ENCODE measurements at regions not wholly inside any gene's neighbourhood (a gene's known extent, or its start where the extent isn't known, plus 50 kb on each side); places are given as distances from the start of the nearest gene placed in this dataset.
"Not testable (repeated sequence)": the region's sequence is repeated elsewhere in the genome, so short reads cannot be mapped to it uniquely, and the experiment has no call there.

DNA sequence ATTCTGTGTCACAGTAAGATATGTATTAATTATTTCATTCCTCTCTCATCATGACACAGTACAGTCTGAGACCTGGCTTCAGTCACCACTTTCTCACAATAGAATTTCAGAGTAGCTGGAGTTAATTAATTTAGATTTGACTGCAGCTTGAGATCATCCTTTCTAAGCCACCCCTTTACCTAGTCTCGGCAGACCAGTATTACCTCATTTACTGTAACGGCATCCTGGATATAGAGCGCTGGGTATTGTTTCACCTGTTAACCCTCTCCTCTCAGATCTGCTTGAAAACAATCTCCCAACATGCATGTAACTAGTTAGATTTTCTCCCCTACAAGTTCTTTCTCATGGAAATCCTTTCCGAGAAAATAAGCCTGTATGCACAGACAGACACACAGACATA is 1057.5 kb downstream of the GATA3 start:
- TF ChIP-seq ISL1 (CRISPR knock-in tag; IDR thresholded peaks at IDR 0.05) = peak; percentile 63
- TF ChIP-seq, protein P1, sequence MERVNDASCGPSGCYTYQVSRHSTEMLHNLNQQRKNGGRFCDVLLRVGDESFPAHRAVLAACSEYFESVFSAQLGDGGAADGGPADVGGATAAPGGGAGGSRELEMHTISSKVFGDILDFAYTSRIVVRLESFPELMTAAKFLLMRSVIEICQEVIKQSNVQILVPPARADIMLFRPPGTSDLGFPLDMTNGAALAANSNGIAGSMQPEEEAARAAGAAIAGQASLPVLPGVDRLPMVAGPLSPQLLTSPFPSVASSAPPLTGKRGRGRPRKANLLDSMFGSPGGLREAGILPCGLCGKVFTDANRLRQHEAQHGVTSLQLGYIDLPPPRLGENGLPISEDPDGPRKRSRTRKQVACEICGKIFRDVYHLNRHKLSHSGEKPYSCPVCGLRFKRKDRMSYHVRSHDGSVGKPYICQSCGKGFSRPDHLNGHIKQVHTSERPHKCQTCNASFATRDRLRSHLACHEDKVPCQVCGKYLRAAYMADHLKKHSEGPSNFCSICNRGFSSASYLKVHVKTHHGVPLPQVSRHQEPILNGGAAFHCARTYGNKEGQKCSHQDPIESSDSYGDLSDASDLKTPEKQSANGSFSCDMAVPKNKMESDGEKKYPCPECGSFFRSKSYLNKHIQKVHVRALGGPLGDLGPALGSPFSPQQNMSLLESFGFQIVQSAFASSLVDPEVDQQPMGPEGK (CRISPR knock-in tag; IDR thresholded peaks at IDR 0.05; ENCODE audit: borderline replicate concordance) = no peak
- no peak for TF ChIP-seq SNAI2 (CRISPR knock-in tag; IDR thresholded peaks at IDR 0.05)
- TF ChIP-seq OSR1 (CRISPR knock-in tag; IDR thresholded peaks at IDR 0.05) = no peak
- 0 out of 2 replicates have a peak, but pooled peaks have one; percentile 35 for TF ChIP-seq ZFP3 (CRISPR knock-in tag; IDR thresholded peaks at IDR 0.05)
- TF ChIP-seq, protein P2, sequence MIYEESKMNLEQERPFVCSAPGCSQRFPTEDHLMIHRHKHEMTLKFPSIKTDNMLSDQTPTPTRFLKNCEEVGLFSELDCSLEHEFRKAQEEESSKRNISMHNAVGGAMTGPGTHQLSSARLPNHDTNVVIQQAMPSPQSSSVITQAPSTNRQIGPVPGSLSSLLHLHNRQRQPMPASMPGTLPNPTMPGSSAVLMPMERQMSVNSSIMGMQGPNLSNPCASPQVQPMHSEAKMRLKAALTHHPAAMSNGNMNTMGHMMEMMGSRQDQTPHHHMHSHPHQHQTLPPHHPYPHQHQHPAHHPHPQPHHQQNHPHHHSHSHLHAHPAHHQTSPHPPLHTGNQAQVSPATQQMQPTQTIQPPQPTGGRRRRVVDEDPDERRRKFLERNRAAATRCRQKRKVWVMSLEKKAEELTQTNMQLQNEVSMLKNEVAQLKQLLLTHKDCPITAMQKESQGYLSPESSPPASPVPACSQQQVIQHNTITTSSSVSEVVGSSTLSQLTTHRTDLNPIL (CRISPR knock-in tag; IDR thresholded peaks at IDR 0.05; ENCODE audit: low read depth) = peak; percentile 40; the same call in 1 of the 2 replicates
- no peak for ATAC-seq

DNA sequence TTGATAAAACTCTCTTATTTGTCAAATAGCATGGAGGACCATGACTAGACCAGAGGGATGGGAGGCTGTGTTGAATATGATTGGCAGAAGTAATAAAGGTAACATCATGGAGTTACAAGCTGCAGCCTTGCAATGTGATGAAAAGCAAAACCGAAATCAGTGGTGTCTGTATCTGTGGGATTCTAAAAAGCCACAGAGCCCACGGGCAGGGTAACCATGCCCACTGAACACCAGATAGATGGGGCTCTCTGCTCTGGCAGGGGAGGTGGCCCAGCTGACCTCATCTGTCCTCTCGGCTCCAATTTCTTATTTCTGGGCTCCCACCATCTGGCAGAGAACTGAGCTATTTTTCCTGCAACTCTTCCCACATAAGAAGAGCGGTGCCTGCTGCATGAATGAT is 1072.2 kb downstream of the GATA3 start:
- ATAC-seq = no peak
- no peak for TF ChIP-seq RARB (CRISPR knock-in tag; IDR thresholded peaks at IDR 0.05)
- TF ChIP-seq, protein P3, sequence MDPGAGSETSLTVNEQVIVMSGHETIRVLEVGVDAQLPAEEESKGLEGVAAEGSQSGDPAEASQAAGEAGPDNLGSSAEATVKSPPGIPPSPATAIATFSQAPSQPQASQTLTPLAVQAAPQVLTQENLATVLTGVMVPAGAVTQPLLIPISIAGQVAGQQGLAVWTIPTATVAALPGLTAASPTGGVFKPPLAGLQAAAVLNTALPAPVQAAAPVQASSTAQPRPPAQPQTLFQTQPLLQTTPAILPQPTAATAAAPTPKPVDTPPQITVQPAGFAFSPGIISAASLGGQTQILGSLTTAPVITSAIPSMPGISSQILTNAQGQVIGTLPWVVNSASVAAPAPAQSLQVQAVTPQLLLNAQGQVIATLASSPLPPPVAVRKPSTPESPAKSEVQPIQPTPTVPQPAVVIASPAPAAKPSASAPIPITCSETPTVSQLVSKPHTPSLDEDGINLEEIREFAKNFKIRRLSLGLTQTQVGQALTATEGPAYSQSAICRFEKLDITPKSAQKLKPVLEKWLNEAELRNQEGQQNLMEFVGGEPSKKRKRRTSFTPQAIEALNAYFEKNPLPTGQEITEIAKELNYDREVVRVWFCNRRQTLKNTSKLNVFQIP (CRISPR knock-in tag; IDR thresholded peaks at IDR 0.05; ENCODE audit: borderline replicate concordance, low read depth) = no peak
- TF ChIP-seq TOX (CRISPR knock-in tag; IDR thresholded peaks at IDR 0.05; ENCODE audit: borderline replicate concordance) = no peak
- TF ChIP-seq ZNF70 (CRISPR knock-in tag; IDR thresholded peaks at IDR 0.05) = no peak
- TF ChIP-seq ESRRG (CRISPR knock-in tag; IDR thresholded peaks at IDR 0.05) = no peak
- no peak for TF ChIP-seq ARNTL (CRISPR knock-in tag; IDR thresholded peaks at IDR 0.05; ENCODE audit: borderline replicate concordance, low read depth)
- TF ChIP-seq, protein P1 (CRISPR knock-in tag; IDR thresholded peaks at IDR 0.05; ENCODE audit: borderline replicate concordance) = no peak
- TF ChIP-seq ZNF8 (CRISPR knock-in tag; IDR thresholded peaks at IDR 0.05) = no peak
- no peak for TF ChIP-seq TCF4 (CRISPR knock-in tag; IDR thresholded peaks at IDR 0.05; ENCODE audit: borderline replicate concordance)
- TF ChIP-seq OSR1 (CRISPR knock-in tag; IDR thresholded peaks at IDR 0.05) = no peak

DNA sequence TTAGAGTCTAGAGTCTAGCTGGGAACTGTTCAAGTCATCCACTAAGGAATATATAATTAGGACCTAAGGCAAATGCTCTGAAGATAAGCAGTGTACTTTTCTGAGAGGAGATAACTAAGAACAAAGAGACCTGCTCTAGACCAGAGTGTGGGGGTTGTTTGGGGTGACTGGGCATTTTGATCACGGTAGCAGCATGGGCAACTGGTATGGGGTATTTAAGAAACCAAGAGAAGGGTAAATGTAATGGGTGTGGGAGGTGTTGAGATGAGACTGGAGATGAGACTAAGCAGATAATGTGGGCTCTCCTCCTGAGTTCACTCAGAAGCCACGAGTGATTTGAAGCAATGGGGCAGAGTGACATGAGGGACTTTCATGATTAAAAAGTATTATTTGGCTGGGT is 1082.9 kb downstream of the GATA3 start:
- TF ChIP-seq PPARA (CRISPR knock-in tag; IDR thresholded peaks at IDR 0.05; ENCODE audit: borderline replicate concordance) (no peak), ARNTL (CRISPR knock-in tag; IDR thresholded peaks at IDR 0.05; ENCODE audit: borderline replicate concordance, low read depth) (no peak), ZC3H10 (CRISPR knock-in tag; IDR thresholded peaks at IDR 0.05) (no peak), ZFP3 (CRISPR knock-in tag; IDR thresholded peaks at IDR 0.05) (no peak), GLIS3 (CRISPR knock-in tag; IDR thresholded peaks at IDR 0.05) (no peak)
- TF ChIP-seq, protein P4, sequence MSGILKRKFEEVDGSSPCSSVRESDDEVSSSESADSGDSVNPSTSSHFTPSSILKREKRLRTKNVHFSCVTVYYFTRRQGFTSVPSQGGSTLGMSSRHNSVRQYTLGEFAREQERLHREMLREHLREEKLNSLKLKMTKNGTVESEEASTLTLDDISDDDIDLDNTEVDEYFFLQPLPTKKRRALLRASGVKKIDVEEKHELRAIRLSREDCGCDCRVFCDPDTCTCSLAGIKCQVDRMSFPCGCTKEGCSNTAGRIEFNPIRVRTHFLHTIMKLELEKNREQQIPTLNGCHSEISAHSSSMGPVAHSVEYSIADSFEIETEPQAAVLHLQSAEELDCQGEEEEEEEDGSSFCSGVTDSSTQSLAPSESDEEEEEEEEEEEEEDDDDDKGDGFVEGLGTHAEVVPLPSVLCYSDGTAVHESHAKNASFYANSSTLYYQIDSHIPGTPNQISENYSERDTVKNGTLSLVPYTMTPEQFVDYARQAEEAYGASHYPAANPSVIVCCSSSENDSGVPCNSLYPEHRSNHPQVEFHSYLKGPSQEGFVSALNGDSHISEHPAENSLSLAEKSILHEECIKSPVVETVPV (CRISPR knock-in tag; IDR thresholded peaks at IDR 0.05) = no peak

DNA sequence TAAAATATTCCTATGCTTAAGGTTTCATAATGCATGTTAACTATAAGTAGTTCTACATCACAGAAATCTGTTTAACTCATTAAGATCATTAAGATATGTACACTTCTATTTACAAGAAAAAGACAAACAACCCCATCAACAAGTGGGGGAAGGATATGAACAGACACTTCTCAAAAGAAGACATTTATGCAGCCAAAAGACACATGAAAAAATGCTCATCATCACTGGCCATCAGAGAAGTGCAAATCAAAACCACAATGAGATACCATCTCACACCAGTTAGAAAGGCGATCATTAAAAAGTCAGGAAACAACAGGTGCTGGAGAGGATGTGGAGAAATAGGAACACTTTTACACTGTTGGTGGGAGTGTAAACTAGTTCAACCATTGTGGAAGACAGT is 1084.3 kb downstream of the GATA3 start:
- ATAC-seq = not testable (repeated sequence)

More for the DNA sequence above, 1082.9 kb downstream of the GATA3 start:
- ATAC-seq = no peak

DNA sequence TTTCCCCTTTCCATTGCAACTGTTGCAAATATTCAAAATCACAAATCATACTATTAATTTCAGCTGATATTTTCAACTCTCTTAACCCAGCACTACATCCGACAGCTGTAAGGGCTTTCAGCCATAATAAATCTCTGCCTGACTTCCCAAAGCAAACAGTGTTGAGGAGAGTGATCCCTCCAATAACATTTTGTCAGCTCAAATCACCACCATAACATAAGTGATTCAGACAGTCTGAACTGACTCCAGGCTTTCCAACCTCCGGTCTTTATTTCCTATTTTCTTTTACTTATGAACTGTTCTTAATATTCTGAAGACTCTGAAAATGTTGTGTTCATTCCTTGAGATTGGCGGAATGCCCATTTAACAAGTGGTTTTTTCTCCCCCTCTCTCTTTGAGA is 1085.9 kb downstream of the GATA3 start:
- no peak for ATAC-seq
- TF ChIP-seq, protein P4 (CRISPR knock-in tag; IDR thresholded peaks at IDR 0.05) = no peak
- TF ChIP-seq BACH2 (CRISPR knock-in tag; IDR thresholded peaks at IDR 0.05; ENCODE audit: borderline replicate concordance) (no peak), ISL1 (CRISPR knock-in tag; IDR thresholded peaks at IDR 0.05) (no peak), ZNF70 (CRISPR knock-in tag; IDR thresholded peaks at IDR 0.05) (no peak), OSR1 (CRISPR knock-in tag; IDR thresholded peaks at IDR 0.05) (no peak), ESRRG (CRISPR knock-in tag; IDR thresholded peaks at IDR 0.05) (no peak)
- TF ChIP-seq, protein P3 (CRISPR knock-in tag; IDR thresholded peaks at IDR 0.05; ENCODE audit: borderline replicate concordance, low read depth) = no peak
- TF ChIP-seq, protein P2 (CRISPR knock-in tag; IDR thresholded peaks at IDR 0.05; ENCODE audit: low read depth) = no peak
